ENCODE measurements at regions not wholly inside any gene's neighbourhood (a gene's known extent, or its start where the extent isn't known, plus 50 kb on each side); places are given as distances from the start of the nearest gene placed in this dataset.
"Not testable (repeated sequence)": the region's sequence is repeated elsewhere in the genome, so short reads cannot be mapped to it uniquely, and the experiment has no call there.

- H3K27me3 ChIP-seq (ENCODE audit: control insufficient read depth, insufficient read depth, low read length) = no peaks in the 10 kb centered on the region
- H3K36me3 ChIP-seq (ENCODE audit: control insufficient read depth, insufficient read depth, low read length) = no peaks in the 10 kb centered on the region
- WGBS (ENCODE audit: insufficient coverage, insufficient read length) = no CpG with 5 or more reads among the region's 1 CpG
- H3K4me1 ChIP-seq (ENCODE audit: control insufficient read depth, insufficient read depth, low read length) = no peaks in the 10 kb centered on the region
- no peak for DNase-seq (ENCODE audit: low read depth, low spot score)
- no peak overlapping the region for H3K27ac ChIP-seq (ENCODE audit: low read length)
- H3K9me3 ChIP-seq (ENCODE audit: control insufficient read depth, insufficient read depth, low read length) = no peaks in the 10 kb centered on the region
- H3K4me3 ChIP-seq (ENCODE audit: low read length) = no peak overlapping the region
Measured at GRCh38 chr5:24226479-24226878, 418.3 kb downstream of the CDH10 start.

- not testable (repeated sequence) for H3K9me3 ChIP-seq (ENCODE audit: control insufficient read depth, insufficient read depth, low read length); H3K36me3 ChIP-seq (ENCODE audit: control insufficient read depth, insufficient read depth, low read length); DNase-seq (ENCODE audit: low read depth, low spot score); H3K4me3 ChIP-seq (ENCODE audit: low read length); H3K4me1 ChIP-seq (ENCODE audit: control insufficient read depth, insufficient read depth, low read length); H3K27me3 ChIP-seq (ENCODE audit: control insufficient read depth, insufficient read depth, low read length); H3K27ac ChIP-seq (ENCODE audit: low read length)
- WGBS (ENCODE audit: insufficient coverage, insufficient read length) = no CpG with 5 or more reads among the region's 5 CpGs
Measured at GRCh38 chr5:24227881-24228280, 416.9 kb downstream of the CDH10 start.

GRCh38 chr5:24232041-24232440 lies 412.7 kb downstream of the CDH10 start:
- H3K27me3 ChIP-seq (ENCODE audit: control insufficient read depth, insufficient read depth, low read length) = no peaks in the 10 kb centered on the region
- DNase-seq (ENCODE audit: low read depth, low spot score) = no peak
- no peak overlapping the region for H3K4me3 ChIP-seq (ENCODE audit: low read length)
- no peak overlapping the region for H3K27ac ChIP-seq (ENCODE audit: low read length)
- no peaks in the 10 kb centered on the region for H3K9me3 ChIP-seq (ENCODE audit: control insufficient read depth, insufficient read depth, low read length)
- no peaks in the 10 kb centered on the region for H3K36me3 ChIP-seq (ENCODE audit: control insufficient read depth, insufficient read depth, low read length)
- H3K4me1 ChIP-seq (ENCODE audit: control insufficient read depth, insufficient read depth, low read length) = no peaks in the 10 kb centered on the region
- no CpG with 5 or more reads among the region's 1 CpG for WGBS (ENCODE audit: insufficient coverage, insufficient read length)

GRCh38 chr5:24232929-24233498 lies 411.8 kb downstream of the CDH10 start:
- H3K27ac ChIP-seq (ENCODE audit: low read length) = no peak overlapping the region
- H3K4me1 ChIP-seq (ENCODE audit: control insufficient read depth, insufficient read depth, low read length) = no peaks in the 10 kb centered on the region
- H3K27me3 ChIP-seq (ENCODE audit: control insufficient read depth, insufficient read depth, low read length) = no peaks in the 10 kb centered on the region
- no peaks in the 10 kb centered on the region for H3K9me3 ChIP-seq (ENCODE audit: control insufficient read depth, insufficient read depth, low read length)
- no peak for DNase-seq (ENCODE audit: low read depth, low spot score)
- H3K36me3 ChIP-seq (ENCODE audit: control insufficient read depth, insufficient read depth, low read length) = no peaks in the 10 kb centered on the region
- H3K4me3 ChIP-seq (ENCODE audit: low read length) = no peak overlapping the region
- WGBS (ENCODE audit: insufficient coverage, insufficient read length) = no CpG with 5 or more reads among the region's 4 CpGs

GRCh38 chr5:24235946-24236345 lies 408.8 kb downstream of the CDH10 start:
- WGBS (ENCODE audit: insufficient coverage, insufficient read length) = no CpG with 5 or more reads among the region's 2 CpGs
- no peak overlapping the region for H3K27ac ChIP-seq (ENCODE audit: low read length)
- no peak for DNase-seq (ENCODE audit: low read depth, low spot score)

GRCh38 chr5:24245821-24246220 lies 399.0 kb downstream of the CDH10 start:
- Histone ChIP-seq H3K4me1 (ENCODE audit: control insufficient read depth, insufficient read depth, low read length) (no peaks in the 10 kb centered on the region), H3K27me3 (ENCODE audit: control insufficient read depth, insufficient read depth, low read length) (no peaks in the 10 kb centered on the region), H3K9me3 (ENCODE audit: control insufficient read depth, insufficient read depth, low read length) (no peaks in the 10 kb centered on the region), H3K27ac (ENCODE audit: low read length) (no peak overlapping the region), H3K36me3 (ENCODE audit: control insufficient read depth, insufficient read depth, low read length) (no peaks in the 10 kb centered on the region), H3K4me3 (ENCODE audit: low read length) (no peak overlapping the region)
- no peak for DNase-seq (ENCODE audit: low read depth, low spot score)
- no CpG with 5 or more reads among the region's 1 CpG for WGBS (ENCODE audit: insufficient coverage, insufficient read length)

More at GRCh38 chr5:24235946-24236345, 408.8 kb downstream of the CDH10 start:
- Histone ChIP-seq H3K36me3 (ENCODE audit: control insufficient read depth, insufficient read depth, low read length) (no peaks in the 10 kb centered on the region), H3K9me3 (ENCODE audit: control insufficient read depth, insufficient read depth, low read length) (no peaks in the 10 kb centered on the region), H3K27me3 (ENCODE audit: control insufficient read depth, insufficient read depth, low read length) (no peaks in the 10 kb centered on the region), H3K4me1 (ENCODE audit: control insufficient read depth, insufficient read depth, low read length) (no peaks in the 10 kb centered on the region), H3K4me3 (ENCODE audit: low read length) (no peak overlapping the region)

- DNase-seq (ENCODE audit: low read depth, low spot score) = no peak
- Histone ChIP-seq H3K4me3 (ENCODE audit: low read length) (no peak overlapping the region), H3K36me3 (ENCODE audit: control insufficient read depth, insufficient read depth, low read length) (no peaks in the 10 kb centered on the region), H3K27me3 (ENCODE audit: control insufficient read depth, insufficient read depth, low read length) (no peaks in the 10 kb centered on the region), H3K4me1 (ENCODE audit: control insufficient read depth, insufficient read depth, low read length) (no peaks in the 10 kb centered on the region), H3K27ac (ENCODE audit: low read length) (no peak overlapping the region), H3K9me3 (ENCODE audit: control insufficient read depth, insufficient read depth, low read length) (no peaks in the 10 kb centered on the region)
- WGBS (ENCODE audit: insufficient coverage, insufficient read length) = no CpG with 5 or more reads among the region's 5 CpGs
Measured at GRCh38 chr5:24264547-24264946, 380.2 kb downstream of the CDH10 start.

- no peak for DNase-seq (ENCODE audit: low read depth, low spot score)
- H3K4me3 ChIP-seq (ENCODE audit: low read length) = no peak overlapping the region
- no peaks in the 10 kb centered on the region for H3K4me1 ChIP-seq (ENCODE audit: control insufficient read depth, insufficient read depth, low read length)
- H3K27ac ChIP-seq (ENCODE audit: low read length) = no peak overlapping the region
- no peaks in the 10 kb centered on the region for H3K9me3 ChIP-seq (ENCODE audit: control insufficient read depth, insufficient read depth, low read length)
- H3K27me3 ChIP-seq (ENCODE audit: control insufficient read depth, insufficient read depth, low read length) = no peaks in the 10 kb centered on the region
- WGBS (ENCODE audit: insufficient coverage, insufficient read length) = no CpG with 5 or more reads among the region's 4 CpGs
- H3K36me3 ChIP-seq (ENCODE audit: control insufficient read depth, insufficient read depth, low read length) = no peaks in the 10 kb centered on the region
Measured at GRCh38 chr5:24265306-24265705, 379.5 kb downstream of the CDH10 start.

GRCh38 chr5:24268482-24269056 lies 376.2 kb downstream of the CDH10 start:
- Histone ChIP-seq H3K36me3 (ENCODE audit: control insufficient read depth, insufficient read depth, low read length) (no peaks in the 10 kb centered on the region), H3K27me3 (ENCODE audit: control insufficient read depth, insufficient read depth, low read length) (no peaks in the 10 kb centered on the region), H3K9me3 (ENCODE audit: control insufficient read depth, insufficient read depth, low read length) (no peaks in the 10 kb centered on the region), H3K4me1 (ENCODE audit: control insufficient read depth, insufficient read depth, low read length) (no peaks in the 10 kb centered on the region), H3K4me3 (ENCODE audit: low read length) (no peak overlapping the region), H3K27ac (ENCODE audit: low read length) (no peak overlapping the region)
- DNase-seq (ENCODE audit: low read depth, low spot score) = no peak
- WGBS (ENCODE audit: insufficient coverage, insufficient read length) = no CpG with 5 or more reads among the region's 2 CpGs

- not testable (repeated sequence) for H3K4me3 ChIP-seq (ENCODE audit: low read length); H3K27me3 ChIP-seq (ENCODE audit: control insufficient read depth, insufficient read depth, low read length); DNase-seq (ENCODE audit: low read depth, low spot score); H3K9me3 ChIP-seq (ENCODE audit: control insufficient read depth, insufficient read depth, low read length); H3K36me3 ChIP-seq (ENCODE audit: control insufficient read depth, insufficient read depth, low read length); H3K4me1 ChIP-seq (ENCODE audit: control insufficient read depth, insufficient read depth, low read length); H3K27ac ChIP-seq (ENCODE audit: low read length)
- WGBS (ENCODE audit: insufficient coverage, insufficient read length) = no CpG with 5 or more reads among the region's 5 CpGs
Measured at GRCh38 chr5:24271702-24272118, 373.1 kb downstream of the CDH10 start.

- Histone ChIP-seq H3K4me3 (ENCODE audit: low read length) (no peak overlapping the region), H3K9me3 (ENCODE audit: control insufficient read depth, insufficient read depth, low read length) (no peaks in the 10 kb centered on the region), H3K27me3 (ENCODE audit: control insufficient read depth, insufficient read depth, low read length) (no peaks in the 10 kb centered on the region), H3K36me3 (ENCODE audit: control insufficient read depth, insufficient read depth, low read length) (no peaks in the 10 kb centered on the region), H3K27ac (ENCODE audit: low read length) (no peak overlapping the region), H3K4me1 (ENCODE audit: control insufficient read depth, insufficient read depth, low read length) (no peaks in the 10 kb centered on the region)
- no peak for DNase-seq (ENCODE audit: low read depth, low spot score)
- WGBS (ENCODE audit: insufficient coverage, insufficient read length) = no CpG with 5 or more reads among the region's 7 CpGs
Measured at GRCh38 chr5:24272741-24273140, 372.0 kb downstream of the CDH10 start.
